OCI-M1 (cell line): ENCODE measurements at regions not wholly inside any gene's neighbourhood (a gene's known extent, or its start where the extent isn't known, plus 50 kb on each side); places are given as distances from the start of the nearest gene placed in this dataset.

Experiments
- DNase-seq: peaks from one replicate; lab custom pipeline; 2025; lab: John Stamatoyannopoulos, UW

DNA sequence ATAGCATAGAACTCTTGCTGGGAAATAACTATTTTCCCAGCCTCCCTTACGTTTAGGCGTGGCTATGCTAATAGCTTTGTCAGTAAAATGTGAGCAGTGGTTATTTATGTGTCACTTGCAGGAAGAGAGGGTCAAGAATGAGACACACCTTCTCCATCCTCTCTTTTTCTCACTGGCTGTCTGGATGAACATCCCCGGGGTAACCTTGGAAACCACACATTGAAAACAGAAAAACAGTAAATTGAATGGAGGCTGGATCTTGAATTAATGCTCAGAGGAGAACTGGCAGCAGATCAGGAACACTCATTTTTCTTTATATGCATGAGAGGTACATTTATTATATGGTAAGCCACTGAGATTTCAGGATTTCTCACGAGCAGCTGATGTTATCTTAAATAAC, 127.6 kb downstream of the DNAJB9 start:
- no peak for DNase-seq

DNA sequence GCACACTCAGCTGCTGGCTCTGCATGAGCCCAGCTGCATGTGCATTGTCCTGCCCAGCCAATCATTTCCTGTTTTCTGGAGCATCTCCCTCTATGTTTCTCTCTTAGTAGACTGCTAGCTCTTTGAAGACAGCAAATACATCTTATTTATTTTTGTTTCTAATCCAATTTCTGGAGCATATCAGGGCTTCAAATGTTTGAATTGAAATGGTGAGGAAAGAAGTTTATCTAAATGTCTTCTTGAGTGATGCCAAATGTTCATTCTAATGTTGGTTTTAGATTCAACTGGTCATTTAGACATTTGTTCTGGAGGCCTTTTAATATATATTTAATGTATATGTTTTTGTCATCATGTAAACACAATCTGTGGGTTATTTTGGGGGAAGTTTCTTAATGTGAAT, 141.9 kb downstream of the DNAJB9 start:
- DNase-seq = no peak

DNA sequence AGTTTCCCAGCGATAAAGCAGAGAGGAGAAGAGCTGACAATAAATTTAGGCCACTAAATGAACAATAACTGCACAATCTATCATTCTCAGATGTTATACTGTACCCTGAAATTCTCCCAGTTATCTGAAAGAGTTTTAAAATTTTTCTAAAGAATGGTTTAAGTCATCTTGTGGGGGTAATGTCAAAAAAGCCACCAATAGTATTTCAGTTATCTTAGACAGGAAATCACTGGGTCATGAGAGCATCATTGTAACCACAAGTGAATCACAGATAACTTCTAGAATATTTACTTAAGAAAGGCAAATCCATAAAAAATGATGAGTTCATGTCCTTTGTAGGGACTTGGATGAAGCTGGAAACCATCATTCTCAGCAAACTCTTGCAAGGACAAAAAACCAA, 147.1 kb downstream of the DNAJB9 start:
- no peak for DNase-seq

DNA sequence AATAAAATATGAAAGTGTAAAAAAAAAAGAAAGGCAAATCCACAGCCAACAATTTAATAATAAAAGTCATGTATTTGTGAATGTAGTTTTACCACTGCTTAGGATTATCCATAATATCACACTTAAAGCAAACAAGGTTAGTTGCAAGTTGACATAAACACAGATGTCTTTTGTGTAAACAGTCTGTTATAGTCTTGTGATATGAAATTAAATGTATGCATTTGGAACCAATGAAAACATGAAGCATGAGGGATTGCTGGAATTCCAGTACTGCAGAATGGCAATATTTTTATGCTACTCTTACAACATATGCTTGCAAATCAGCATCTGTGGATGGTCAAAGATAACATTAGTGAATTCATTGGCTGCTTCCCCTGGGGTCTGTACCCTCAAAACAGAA, 148.1 kb downstream of the DNAJB9 start:
- DNase-seq = no peak

DNA sequence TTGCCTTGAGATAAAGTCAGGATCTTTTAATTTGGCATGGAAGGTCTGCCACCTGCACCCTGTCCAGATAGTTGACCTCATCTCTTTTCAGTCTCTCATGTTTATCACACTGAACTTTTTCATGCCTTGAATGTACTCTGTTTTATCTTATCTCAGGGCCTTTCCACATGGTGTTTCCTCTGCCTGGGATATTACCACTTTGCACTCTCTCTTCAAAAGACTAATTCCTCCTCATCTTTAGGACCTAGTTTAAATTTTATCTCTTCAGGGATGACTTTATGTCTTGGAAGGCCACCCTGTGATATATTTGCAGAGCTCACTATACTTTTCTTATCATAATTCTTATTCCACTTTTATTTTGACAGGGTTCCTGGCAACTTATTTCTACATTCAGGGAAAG, 150.0 kb downstream of the DNAJB9 start:
- DNase-seq = no peak

DNA sequence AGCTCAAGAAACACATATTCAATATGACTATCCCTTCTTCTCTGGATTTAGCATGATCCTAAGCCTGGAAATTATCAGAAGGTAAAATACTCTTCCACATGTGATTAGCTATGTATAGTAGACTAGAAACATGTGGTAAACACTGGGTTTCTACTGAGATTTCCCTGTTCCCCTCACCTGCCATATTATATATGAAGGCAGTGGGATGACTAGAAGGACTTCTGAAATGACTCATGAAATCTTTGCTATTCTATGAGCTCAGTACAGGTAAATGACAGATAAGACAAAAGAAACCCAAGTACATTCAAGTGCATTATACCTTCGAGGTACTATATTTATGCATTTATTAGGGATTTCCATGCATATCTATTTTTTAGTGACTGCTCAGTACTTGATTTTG, 152.9 kb downstream of the DNAJB9 start:
- no peak for DNase-seq

DNA sequence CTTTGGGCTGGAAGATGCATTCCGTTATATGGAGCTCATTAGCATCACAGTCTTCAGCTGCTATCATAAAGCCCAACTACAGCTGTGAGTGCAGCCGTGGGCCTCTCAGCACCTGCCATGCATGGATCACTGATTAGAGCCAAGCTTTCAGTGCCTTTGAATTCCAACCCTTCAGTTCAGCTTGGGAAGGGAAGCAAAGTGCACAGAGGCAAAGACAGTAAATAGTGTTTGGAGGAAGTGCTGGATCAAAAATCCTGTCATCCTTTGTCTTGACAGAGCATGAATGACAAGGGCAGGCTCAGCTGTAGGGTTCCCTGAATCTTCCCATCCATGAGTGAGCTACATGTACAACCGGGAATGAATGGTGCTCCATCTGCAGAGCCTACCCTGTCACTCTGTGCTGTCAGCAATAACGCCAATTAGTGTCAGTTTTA, 153.7 kb downstream of the DNAJB9 start:
- DNase-seq = no peak

DNA sequence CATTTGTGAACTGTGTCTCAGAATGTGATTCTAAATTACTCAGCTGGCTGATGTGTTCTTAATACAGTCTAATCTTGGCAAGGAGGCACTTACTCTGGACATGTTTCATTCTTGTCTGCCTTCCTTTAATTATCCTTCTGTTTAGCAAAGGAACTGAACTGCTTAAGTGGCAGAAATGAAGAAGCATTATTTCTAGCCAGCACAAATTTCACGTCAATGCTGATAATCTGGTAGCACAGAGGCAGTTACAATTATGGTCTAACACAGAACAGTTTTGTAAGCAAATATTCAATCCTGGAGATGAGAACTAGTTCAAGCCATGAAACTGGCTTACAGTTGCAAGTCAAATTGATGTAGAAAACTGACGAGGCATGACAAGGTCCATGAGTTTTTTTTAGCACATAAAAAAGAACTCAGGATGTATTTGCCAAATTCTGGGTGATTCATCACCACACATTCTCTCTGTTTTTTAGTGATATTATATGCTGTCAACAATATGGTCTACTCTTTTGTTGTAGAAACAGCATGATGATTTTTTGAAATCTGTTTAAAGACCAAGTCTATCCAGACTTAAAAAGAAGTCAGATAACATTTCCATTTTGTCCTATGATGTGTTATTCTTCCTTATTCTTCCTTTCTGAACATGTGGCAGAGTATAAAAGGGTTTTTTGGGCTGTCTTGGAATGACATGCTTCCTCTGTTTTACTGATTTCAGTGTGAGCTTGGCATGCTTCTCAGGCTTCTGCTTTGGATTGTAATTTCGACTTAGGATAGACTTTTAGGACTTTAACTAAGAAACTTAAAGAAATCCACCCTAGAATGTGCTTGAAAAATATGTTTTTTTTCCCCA, 154.8 kb downstream of the DNAJB9 start:
- no peak for DNase-seq

DNA sequence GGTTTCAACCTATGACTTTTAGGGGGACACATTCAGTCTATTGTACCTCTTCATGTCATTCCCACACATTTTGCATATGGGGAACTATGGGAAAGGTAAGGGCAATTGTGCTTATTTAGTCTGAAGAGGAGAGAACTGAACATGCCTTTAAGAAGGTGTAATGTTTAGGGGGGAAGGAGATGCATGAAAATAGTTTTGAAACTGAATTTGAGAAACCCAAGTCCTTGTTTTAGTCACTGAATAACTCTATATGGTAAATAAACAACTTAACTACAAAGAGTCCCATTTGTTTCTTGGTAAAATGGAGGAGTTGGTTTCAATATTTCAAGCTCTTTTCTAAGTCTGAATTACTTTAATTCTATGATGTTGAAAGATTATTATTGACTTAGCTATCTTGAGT, 166.1 kb downstream of the DNAJB9 start:
- no peak for DNase-seq

DNA sequence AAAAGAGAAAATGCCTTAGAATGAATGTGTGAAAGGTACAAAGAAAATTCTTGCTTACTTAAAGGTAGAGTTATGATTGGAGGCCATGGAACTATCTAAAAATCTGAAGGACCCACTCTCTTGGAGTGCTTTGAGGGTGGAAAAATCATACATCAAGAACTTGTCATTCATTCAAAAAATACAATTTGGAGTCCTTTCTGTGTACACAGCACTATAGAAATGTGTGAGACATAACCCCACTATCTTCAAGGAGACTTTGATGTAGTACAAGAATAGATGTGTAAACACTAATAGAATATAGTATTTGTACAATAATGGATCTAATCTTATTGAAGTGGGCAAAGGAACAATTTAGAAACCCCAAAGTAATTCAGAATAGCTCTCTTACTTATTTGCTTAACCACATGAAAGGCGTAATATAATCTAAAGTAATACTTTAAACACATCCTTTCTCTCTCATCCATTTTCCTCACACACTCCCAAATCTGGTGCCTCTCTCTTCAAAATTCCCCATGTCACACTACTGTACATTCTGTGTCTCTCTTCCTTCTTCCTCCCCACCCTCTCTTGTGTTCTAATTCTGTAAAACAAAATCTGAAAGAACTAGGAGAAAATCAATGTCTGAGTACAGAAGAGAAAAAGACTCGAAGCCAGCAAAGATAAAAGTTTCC, 166.7 kb downstream of the DNAJB9 start:
- no peak for DNase-seq

DNA sequence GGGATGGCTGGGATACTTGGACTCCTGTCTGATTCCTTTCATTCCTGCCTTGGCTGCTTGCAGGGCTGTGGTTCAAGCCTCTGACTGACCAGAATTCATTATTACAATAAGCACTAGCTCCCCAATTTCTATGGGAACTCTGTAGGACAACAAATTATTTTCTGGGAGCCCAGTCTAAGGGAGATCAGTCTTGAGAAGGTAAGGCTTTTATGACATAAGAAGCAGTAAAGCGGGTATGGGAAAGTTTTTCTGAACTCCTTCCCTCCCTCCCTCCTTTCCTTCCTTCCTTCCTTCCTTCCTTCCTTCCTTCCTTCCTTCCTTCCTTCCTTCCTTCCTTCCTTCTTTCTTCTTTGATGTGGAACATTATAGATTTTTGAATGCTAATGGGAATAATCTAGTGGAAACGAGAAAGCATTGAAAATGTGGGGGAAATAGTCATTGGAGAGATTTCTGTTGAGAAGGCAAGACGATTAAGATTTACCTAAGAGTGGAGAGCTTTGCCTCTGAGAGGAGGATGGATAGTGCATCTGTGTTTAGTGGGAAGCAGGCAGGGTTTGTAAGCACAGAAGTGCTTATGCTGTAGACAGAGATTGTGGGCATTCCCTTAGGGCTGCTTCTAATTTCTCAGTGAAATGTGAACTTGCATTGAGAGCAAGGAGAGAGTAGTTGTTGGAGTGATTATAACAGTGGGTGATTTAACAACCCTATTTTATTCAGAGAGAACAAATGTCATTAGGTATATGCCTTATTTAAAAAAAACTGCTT, 201.5 kb downstream of the DNAJB9 start:
- DNase-seq = no peak

DNA sequence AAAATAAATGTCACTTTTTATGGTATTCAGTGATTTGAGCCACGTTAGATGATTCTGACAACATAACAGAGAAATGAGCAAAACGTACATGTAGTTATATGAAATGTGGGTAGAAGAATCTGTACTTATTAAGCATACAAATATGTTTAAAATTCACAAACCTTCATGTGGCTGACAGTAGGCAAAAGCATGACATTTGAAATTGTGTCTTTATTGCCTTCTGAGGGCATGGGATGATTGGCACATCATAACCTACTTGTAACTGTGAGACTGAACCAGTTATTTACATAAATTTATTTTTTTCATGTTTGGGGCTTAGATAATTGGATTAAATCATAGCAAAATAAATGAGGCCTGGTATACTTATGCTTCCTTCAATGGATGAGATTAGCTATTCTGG, 202.2 kb downstream of the DNAJB9 start:
- no peak for DNase-seq

DNA sequence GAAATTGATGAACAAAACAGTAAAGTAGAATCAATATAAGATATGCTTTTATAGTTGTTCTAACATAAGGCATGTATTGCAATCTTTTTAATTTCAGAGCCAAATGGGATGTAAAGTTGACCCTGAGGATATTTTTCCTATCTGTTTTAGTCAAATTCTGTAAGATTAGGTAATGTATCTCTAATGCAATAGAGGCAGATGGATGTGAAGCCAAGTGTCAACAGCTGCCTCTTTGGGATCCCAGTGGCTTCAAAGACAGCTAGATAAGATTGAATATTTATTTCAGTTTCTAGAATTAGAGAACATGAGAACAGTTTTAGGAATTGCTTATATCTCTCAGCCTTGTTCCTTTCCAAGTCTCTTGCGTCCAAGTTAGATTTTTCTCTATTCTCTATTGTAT, 208.3 kb downstream of the DNAJB9 start:
- no peak for DNase-seq

DNA sequence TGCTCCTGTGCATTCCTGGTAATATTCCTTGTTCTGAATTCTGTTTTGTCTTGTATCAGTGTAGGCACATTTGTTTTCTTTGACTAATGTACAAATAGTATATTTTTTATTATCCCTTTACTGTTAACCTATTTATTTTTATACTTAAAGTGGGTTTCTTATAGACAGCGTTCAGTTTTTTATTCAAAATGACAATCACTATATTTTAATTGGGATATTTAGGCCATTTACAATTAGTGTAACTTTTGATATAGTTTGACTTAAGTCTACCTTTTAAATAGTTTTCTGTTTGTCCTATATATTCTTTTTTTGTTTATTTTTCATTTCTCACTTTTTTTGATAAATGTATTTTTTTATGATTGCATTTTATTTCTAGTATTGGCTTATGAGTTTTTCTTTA, 219.8 kb downstream of the DNAJB9 start:
- DNase-seq = no peak

DNA sequence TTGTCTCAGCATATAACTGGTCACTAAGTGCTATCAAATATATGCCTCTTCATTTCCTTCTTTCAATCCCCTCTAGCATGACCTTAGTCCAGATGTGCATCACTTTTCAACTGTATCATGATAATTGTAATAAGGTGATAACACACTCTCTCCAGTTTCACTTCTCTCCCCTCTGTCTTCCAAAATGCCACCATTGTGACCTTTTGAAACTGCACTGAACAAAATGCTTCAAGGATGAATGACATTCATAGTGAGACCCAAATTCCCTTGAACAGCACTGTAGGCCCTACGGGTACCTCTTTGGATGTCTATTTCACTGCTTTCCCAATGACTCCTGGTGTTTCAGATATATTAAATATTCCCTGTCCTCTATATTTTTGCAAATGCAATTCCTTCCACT, 224.8 kb downstream of the DNAJB9 start:
- DNase-seq = no peak

DNA sequence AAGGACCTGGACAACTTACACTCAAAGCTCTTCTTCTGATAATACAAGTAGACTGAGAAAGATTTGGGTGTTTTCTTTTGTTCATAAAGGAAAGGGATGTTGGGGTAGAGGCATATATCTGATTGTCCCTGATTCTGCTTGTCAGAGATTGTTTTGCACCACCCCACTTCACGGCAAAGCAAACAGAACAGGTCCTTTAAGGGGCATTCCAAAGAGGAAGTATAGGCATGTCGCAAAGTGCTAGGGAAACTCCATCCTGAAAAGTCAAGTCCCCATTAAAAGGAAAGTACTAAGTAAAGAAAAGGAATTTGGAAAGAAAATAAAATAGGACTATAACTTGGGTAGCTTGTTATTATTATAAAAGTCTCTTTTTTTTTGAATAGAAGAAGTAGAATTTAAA, 233.0 kb downstream of the DNAJB9 start:
- no peak for DNase-seq

DNA sequence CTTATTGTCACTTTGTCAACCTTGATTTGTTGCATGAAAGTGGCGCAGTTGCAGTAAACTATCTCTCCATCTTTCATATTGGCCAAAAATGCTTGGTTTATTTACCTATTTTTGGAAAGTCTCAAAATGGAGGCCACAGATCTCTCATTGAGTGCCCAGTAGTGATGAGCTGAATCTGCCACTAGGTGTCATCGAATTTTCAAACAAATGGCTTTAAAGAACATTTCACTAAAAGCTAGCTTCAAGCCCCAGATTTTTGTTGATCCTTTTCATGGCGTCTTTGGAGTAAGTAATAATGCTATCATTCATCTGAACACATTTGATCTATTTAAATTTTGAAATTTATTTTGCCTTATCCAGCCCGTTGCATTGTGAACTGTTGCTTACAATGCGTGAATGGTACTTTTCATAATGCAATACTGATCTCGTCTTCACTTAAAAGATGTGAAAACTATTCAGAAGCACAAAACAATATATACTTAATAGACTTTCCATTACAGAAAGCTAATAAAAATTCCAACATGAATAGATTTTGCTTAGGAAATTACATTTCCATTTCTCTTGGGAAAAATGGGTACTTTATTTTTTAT, 236.2 kb downstream of the DNAJB9 start:
- peak; percentile 46 for DNase-seq

DNA sequence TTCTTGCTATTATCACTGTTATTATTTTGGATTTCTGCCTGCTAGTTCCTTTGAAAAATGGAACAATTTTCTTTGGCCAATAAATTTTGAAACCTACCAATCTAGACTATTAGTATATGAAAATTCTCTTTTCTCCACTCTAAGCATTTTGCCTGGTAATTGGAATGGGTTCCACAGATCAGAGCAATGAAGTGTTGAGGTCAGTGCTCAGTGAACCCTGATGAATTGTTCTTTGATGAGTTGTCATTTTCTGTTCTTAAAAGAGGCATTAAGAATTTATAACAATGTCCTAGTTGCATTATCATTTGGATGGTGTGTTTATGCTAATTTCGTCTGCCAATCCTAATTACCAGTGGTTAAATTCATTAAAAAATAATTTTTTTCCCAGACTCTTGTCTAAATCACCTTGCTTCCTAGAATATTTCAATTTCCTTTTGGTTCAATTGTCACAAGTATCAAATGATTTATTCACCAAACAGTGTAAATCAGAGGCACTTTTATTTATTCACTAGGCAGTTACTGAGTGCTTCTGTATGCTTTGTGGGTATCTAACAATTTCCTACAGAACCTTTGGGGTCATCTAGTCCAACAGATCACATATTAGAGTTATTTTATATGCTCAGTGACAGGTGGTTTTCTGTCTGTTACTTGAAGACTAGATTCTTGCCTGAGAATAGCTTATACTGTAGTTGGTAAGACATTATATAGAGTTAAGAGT, 239.0 kb downstream of the DNAJB9 start:
- no peak for DNase-seq

DNA sequence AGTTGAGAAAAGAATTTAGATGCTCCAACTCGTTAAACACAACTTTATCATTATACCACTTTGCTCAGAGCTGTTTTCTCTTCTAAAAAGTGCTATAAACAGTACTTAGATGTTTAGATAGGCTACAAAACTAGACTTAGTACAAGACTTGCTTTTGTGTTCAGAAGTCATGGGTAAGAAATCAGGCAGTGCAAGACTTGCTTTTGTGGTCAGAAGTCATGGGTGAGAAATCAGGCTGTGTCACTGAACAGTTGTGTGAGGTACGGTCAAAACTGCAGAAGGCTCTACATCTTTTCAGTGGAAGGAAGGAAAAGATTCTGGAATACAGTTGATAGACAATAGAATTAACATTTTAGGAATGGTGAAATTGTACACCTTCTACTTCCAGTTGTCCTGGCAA, 239.7 kb downstream of the DNAJB9 start:
- DNase-seq = no peak

DNA sequence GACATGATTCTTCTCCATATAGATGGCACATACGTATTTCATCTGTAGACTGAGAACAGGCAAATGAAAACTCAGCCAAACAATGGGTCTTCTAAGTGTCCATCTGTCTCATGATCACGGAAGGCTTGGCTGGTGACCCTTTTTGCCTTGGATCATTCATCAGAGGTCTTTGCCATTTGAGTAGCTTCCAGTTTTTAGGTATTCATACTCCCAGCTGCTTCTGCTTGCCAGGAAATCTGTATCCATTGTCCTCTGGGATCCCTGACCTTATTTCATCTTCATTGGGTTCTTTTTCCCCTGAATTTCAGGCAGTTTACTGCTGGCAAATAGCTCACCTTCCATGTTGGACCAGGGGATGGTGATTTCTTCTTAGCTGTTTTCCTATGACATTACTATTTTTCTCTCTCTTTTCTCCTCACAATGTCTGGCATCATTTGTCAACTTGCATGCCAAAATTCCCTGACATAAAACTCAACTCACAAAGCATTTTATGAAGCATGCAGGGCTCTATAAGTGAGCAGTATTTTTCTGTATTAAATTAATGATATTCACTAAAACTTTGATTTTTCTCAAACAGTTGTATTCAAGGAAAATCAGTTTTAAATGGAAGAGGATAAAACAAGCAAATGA, 241.2 kb downstream of the DNAJB9 start:
- DNase-seq = no peak

DNA sequence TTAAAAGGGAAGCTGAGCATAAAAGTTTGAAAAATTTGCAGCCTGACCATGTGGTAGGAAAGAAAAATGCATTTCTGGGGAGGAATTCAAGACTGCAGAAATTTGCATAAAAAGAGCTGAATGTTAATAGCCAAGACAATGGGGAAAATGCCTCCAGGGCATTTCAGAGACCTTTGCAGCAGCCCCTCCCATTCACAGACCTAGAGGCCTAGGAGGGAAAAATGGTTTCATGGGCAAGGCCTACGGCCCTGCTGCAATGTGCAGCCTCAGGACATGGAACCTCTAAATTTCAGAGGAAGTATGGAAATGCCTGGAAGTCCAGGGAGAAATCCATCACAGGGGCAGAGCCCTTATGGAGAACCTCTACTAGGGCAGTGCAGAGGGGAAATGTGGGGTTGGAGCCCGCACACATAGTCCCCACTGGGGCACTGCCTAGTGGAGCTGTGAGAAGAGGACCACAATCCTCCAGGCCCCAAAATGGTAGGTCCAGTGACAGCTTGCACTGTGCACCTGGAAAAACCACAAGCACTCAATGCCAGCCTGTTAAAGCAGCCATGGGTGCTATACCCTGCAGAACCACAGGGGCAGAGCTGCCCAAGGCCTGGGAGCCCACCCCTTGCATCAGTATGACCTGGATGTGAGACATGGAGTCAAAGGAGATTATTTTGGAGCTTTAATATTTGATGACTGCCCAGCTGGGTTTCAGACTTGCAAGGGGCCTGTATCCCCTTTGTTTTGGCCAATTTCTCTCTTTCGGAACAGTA, 243.8 kb downstream of the DNAJB9 start:
- no peak for DNase-seq
